ENCODE measurements at regions not wholly inside any gene's neighbourhood (a gene's known extent, or its start where the extent isn't known, plus 50 kb on each side); places are given as distances from the start of the nearest gene placed in this dataset.

DNA sequence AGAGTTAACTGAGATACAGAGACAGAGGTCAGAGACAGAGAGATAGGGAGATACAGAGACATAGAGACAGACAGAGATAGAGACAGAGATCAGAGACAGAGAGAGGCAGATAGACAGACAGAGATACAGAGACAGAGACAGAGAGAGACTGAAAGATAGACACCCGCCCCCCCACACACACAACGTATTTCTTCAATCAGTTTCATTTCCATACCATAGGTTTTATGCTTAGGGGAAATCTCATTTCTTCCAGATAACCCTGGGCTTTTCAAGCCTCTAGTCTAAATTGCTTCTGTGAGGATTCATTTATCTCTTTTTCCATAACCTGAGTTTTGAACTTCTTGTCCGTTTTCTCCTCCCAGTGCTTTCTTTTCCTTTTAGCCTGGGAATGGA lies 94.6 kb downstream of the CD8B2 start:
- TF ChIP-seq CTCF (IDR thresholded peaks at IDR 0.05) (no peak), POLR2A (IDR thresholded peaks at IDR 0.05) (no peak)
